NOMO-1 (cell line): ENCODE measurements at regions not wholly inside any gene's neighbourhood (a gene's known extent, or its start where the extent isn't known, plus 50 kb on each side); places are given as distances from the start of the nearest gene placed in this dataset.
"Not testable (repeated sequence)": the region's sequence is repeated elsewhere in the genome, so short reads cannot be mapped to it uniquely, and the experiment has no call there.

ENCODE experiments used
- DNase-seq, 2 experiments: peaks; one replicate each; lab custom pipeline; 2025; ENCODE audit not compliant: unreplicated experiment in 2 of 2; lab: John Stamatoyannopoulos, UW

- no peak for DNase-seq
Observed at GRCh38 chr1:90864681-90865080, 147.6 kb upstream of the BARHL2 start.

DNA sequence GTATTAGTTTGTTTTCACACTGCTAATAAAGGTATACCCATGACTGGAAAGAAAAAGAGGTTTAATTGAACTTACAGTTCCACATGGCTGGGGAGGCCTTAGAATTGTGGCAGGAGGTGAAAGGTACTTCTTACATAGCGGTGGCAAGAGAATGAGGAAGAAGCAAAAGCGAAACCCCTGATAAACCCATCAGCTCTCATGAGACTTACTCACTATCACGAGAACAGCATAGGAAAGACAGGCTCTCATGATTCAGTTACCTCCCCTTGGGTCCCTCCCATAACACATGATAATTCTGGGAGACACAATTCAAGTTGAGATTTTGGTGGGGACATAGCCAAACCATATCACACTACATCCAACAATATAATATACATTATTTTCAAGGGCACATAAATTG lies 145.7 kb upstream of the BARHL2 start:
- no peak for DNase-seq

- not testable (repeated sequence) for DNase-seq
Observed at GRCh38 chr1:90861421-90861820, 144.3 kb upstream of the BARHL2 start.

- DNase-seq: no peak
Observed at GRCh38 chr1:90856463-90857007, 139.4 kb upstream of the BARHL2 start.

DNA sequence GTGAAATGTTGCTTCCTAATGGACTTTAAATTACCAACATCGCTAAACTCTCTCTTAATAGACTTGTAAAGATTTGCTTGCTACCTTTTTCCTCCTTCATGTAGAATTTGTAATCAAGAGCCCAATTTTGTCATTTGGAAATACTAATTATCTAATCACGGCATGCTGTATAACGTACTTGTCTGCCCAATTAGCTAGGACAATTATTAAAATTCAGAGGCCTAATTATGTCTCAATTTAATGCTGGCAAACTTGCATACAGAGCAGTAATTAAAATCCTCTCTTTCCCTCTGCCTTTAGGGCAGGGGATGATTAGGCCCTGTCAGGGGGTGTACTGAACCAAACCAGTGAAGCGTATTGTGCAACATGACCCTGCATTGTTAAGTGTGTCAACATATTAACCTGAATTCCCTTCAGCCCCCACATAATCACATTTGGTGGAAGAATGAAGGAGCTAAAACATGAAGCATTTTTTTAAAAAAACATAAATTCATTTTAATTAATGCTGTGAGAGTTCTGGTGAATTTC lies 137.4 kb upstream of the BARHL2 start:
- DNase-seq: no peak

GRCh38 chr1:90851711-90852050 lies 134.6 kb upstream of the BARHL2 start:
- DNase-seq: no peak

DNA sequence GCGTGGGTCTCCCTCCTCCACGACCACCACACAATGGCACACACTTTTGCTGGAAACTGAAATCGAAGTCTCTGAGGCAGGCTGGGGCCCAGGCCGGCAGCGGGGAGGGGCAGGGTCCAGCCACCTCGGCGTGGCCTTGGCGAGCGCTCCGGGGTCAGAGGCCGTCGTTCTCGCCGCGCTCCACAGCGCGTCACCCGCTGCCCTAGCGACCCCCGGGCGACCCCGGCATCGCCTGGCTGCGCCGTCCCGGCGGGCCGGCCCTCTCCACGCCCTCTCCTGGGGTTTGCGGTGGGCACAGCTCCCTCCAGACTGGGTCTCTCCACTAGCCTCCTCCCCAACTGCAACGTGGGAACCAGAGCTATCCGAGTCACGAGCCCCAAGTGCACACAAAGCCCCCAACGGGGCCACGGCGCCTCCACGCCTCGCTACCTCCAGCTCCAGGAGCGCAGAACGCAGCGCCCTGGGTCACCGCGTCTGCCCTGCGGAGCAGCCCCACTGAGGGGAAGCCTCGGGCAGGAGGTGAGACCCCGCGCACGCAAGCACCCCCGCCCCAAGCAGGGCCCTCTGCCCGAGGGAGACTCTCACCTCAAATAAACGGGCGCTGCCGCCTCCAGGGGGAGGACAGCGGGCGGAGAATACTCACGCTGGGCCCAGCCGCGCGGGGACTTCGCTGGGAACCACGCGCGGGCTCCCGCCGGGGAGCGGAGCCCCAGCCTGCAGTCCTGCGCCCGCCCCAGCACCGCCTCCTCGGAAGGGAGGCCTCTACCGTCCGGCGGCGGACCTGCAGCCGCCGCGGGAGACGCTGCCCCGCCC lies 134.0 kb upstream of the BARHL2 start:
- DNase-seq: peak; percentile 55 to 77

DNA sequence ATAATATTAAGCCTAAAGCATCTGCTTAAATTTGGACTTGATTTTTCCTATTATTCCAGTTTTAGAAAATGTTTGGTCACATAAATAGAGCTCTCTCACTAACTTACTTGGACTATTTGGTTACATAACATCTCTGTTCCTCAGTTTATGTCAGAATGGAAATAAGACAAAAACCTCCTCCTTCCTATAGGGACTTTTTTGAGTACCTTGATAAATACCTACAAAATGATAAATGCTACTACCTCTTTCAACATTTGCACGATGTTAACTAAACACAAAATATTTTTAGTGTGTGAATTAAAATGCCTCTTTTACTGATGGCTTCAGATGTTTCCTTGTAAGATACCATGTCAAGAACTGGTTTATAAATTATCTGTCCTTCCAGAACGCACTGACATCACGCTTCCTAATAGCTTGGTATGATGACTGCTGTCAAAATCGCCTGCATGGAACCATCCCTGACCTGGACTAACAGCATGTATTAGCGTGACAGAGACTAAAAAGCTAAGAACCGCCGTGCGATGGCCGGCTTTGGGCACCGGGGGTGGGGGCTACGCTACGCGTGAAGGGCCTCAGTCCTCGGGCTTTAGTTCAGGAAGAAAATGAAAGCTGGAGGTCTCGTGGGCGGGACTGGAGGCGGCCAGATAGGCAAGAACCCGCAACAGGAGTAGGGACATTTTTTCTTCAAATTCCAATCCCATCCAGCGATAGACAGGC lies 133.2 kb upstream of the BARHL2 start:
- DNase-seq: no peak

GRCh38 chr1:90841473-90841872 lies 124.4 kb upstream of the BARHL2 start:
- no peak for DNase-seq

- no peak for DNase-seq
Observed at GRCh38 chr1:90840352-90840751, 123.2 kb upstream of the BARHL2 start.

DNA sequence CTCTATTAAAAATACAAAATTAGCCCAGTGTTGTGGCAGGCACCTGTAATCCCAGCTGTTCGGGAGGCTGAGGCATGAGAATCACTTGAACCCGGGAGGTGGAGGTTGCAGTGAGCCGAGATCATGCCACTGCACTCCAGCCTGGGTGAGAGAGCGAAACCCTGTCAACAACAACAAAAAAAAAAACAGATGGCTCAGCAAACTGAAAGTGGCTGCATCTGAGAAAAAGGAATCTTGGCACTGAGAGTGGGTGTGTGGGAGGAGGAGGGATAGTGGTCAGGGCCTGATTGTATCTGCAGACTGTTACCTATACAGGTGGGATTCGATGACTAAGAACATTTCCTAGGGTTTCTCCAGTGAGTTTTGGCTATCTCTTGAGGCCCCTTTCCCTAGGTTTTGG lies 122.2 kb upstream of the BARHL2 start:
- no peak for DNase-seq

- DNase-seq: no peak
Observed at GRCh38 chr1:90838720-90839119, 121.6 kb upstream of the BARHL2 start.

GRCh38 chr1:90837420-90837819 lies 120.3 kb upstream of the BARHL2 start:
- no peak for DNase-seq

GRCh38 chr1:90836345-90836679 lies 119.2 kb upstream of the BARHL2 start:
- DNase-seq: no peak

DNA sequence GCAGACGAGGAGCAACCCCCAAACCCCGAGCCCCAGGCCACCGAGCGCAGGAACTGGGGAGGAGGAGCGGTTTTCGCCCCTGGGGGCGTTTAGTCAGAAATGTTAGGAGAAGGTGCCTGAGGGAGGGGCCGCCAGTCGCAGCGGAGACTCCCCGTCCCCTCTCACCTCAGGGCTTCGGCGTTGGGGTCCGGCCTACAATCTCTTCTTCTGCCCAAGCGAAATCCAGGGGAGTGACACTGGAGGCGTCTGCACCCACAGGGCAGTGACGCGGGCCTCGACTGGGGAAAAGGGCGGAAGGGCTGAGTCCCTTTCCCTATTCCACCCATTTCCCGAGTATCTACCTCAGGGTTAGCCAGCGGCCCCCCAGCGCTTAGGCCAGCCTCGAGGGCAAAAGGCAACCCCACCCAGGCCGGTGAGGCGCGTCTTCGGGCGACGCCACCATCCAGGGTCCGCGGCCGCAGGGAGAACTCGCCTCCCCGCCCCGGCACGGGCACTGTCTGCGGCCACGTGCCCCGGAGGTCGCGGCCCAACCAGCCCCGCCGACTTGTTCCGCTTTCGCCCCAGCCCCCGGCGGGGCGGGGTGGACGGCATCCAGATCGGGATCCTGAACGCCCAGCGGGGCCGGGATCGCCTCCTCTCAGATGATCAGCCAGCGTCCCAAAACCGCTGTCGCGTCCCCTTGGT lies 118.7 kb upstream of the BARHL2 start:
- no peak for DNase-seq

DNA sequence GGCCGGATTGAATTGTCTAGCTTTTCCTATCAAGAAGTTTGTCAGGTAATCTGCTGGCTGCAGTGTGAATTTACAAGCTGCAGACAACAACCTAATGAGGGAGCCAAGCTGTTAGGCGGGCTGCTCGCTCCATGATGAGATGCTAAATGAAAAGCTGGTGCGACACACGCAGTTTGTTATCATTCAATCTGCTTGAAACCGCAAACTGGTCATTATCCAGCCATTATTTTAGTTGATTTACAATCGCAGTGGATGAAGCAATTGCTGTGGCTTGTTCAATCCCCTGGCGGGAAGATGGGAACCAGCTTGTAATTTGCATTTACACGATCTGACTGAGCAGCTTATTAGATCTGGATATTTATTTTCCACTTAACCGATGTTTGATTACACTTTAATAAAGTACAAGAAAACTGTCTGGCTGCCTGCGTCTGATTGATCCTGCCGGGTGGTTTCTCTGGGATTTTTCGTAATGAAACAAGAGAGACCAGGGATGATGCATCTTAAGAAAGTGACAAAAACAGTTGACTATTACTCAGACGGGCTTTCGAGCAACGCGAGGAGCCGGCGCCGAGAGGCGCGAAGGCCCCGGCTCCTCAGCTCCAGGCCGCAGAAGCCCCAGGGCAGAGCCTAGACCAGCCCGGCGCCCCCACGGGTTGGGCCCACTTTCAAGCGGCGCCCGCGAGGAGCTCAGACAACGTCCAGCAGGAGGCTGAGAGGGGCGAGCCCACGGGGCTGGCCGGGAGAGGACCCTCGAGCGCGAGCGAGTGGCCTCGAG lies 118.0 kb upstream of the BARHL2 start:
- DNase-seq: peak in 1 of 2 experiments; percentile 44

GRCh38 chr1:90834354-90834885 lies 117.3 kb upstream of the BARHL2 start:
- no peak for DNase-seq

GRCh38 chr1:90833466-90834110 lies 116.5 kb upstream of the BARHL2 start:
- no peak for DNase-seq

GRCh38 chr1:90831910-90832309 lies 114.8 kb upstream of the BARHL2 start:
- no peak for DNase-seq

DNA sequence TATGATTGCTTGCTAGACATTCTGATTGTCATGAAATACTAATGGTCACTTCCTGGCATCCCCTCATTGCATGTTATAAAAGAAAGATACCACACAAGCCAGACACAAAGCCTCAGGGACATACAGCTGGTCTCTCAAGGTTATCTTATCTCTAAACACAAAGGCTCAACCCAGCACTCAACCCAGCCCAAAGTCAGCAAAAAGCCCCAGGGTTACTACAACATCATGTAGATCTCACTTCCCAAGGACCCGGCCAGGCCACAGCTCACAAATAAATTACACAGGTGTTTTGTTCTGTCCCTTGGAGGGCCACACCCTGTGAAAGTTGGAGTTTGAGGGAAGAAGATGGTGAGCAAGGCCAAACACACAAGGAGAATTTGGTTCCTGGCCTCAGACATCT lies 109.7 kb upstream of the BARHL2 start:
- no peak for DNase-seq
